Erythroblast (primary cell): ENCODE measurements at regions not wholly inside any gene's neighbourhood (a gene's known extent, or its start where the extent isn't known, plus 50 kb on each side); places are given as distances from the start of the nearest gene placed in this dataset.

Experiments
- GATA1 ChIP-seq: IDR thresholded peaks from 2 replicates; pipeline ENCODE4 v1.6.1; 2011; ENCODE audit warnings: low read depth, mild to moderate bottlenecking, control low read depth, low read length, moderate library complexity
- POLR2A ChIP-seq: IDR thresholded peaks from 2 replicates; pipeline ENCODE4 v1.6.1; 2011; ENCODE audit warnings: mild to moderate bottlenecking, low read length

GRCh38 chr13:44236370-44236769, 137.3 kb upstream of the SERP2 start:
- TF ChIP-seq POLR2A (no peak), GATA1 (no peak)
